HEK293T (cell line): ENCODE measurements at regions not wholly inside any gene's neighbourhood (a gene's known extent, or its start where the extent isn't known, plus 50 kb on each side); places are given as distances from the start of the nearest gene placed in this dataset.

ENCODE experiments used
- CTCF ChIA-PET: fragments of 350-600 bp; formaldehyde crosslinking; extraction: SDS; loops from one replicate; lab custom pipeline; 2021; ENCODE audit warnings: antibody characterized with exemption, inconsistent platforms; lab: Yijun Ruan, JAX
- POLR2A ChIA-PET: fragments of 350-600 bp; formaldehyde crosslinking; extraction: SDS; loops from one replicate; lab custom pipeline; 2020; ENCODE audit warnings: antibody characterized with exemption, inconsistent platforms; lab: Yijun Ruan, JAX
- DNase-seq: peaks from one replicate; pipeline ENCODE4 v3.0.0; 2012; ENCODE audit warnings: mixed read lengths; ENCODE audit errors: extremely low spot score
- ARNT ChIP-seq: fragments of 450-650 bp; IDR thresholded peaks from 2 replicates; pipeline ENCODE4 v1.6.1; 2017; ENCODE audit warnings: mild to moderate bottlenecking
- BHLHE40 ChIP-seq: fragments of 450-650 bp; IDR thresholded peaks from 2 replicates; pipeline ENCODE4 v1.6.1; 2016; ENCODE audit warnings: mild to moderate bottlenecking, moderate library complexity, borderline replicate concordance
- CTBP1 ChIP-seq: fragments of 450-650 bp; IDR thresholded peaks from 2 replicates; pipeline ENCODE4 v1.6.1; 2016; ENCODE audit warnings: borderline replicate concordance
- ELF4 ChIP-seq: fragments of 450-650 bp; IDR thresholded peaks from 2 replicates; pipeline ENCODE4 v1.6.1; 2017; ENCODE audit warnings: antibody characterized with exemption
- FOXA1 ChIP-seq: fragments of 450-650 bp; IDR thresholded peaks from 2 replicates; pipeline ENCODE4 v1.6.1; 2016; ENCODE audit warnings: mild to moderate bottlenecking
- FOXK2 ChIP-seq: fragments of 450-650 bp; IDR thresholded peaks from 2 replicates; pipeline ENCODE4 v1.6.1; 2016; ENCODE audit warnings: mild to moderate bottlenecking
- FOXM1 ChIP-seq: fragments of 450-650 bp; IDR thresholded peaks from 2 replicates; pipeline ENCODE4 v1.6.1; 2017; ENCODE audit warnings: mild to moderate bottlenecking, borderline replicate concordance
- HDGF ChIP-seq: fragments of 450-650 bp; IDR thresholded peaks from 2 replicates; pipeline ENCODE4 v1.6.1; 2017; ENCODE audit warnings: antibody characterized with exemption, borderline replicate concordance
- L3MBTL2 ChIP-seq: fragments of 450-650 bp; conservative IDR thresholded peaks from 2 replicates; pipeline ENCODE4 v1.6.1; 2016; ENCODE audit warnings: mild to moderate bottlenecking
- LEF1 ChIP-seq: fragments of 450-650 bp; IDR thresholded peaks from 2 replicates; pipeline ENCODE4 v1.6.1; 2017; ENCODE audit warnings: mild to moderate bottlenecking, borderline replicate concordance
- NFRKB ChIP-seq: fragments of 450-650 bp; IDR thresholded peaks from 2 replicates; pipeline ENCODE4 v1.6.1; 2016; ENCODE audit warnings: mild to moderate bottlenecking, moderate library complexity
- SP1 ChIP-seq: fragments of 450-650 bp; IDR thresholded peaks from 2 replicates; pipeline ENCODE4 v1.6.1; 2017
- SUZ12 ChIP-seq: fragments of 450-650 bp; IDR thresholded peaks from 2 replicates; pipeline ENCODE4 v1.6.1; 2016; ENCODE audit warnings: mild to moderate bottlenecking
- TARDBP ChIP-seq: fragments of 450-650 bp; IDR thresholded peaks from 2 replicates; pipeline ENCODE4 v1.6.1; 2016
- ZNF384 ChIP-seq: fragments of 450-650 bp; IDR thresholded peaks from 2 replicates; pipeline ENCODE4 v1.6.1; 2016
- TF ChIP-seq, protein P1 (sequence below): fragments of 450-650 bp; IDR thresholded peaks from 2 replicates; pipeline ENCODE4 v1.6.1; 2016

DNA sequence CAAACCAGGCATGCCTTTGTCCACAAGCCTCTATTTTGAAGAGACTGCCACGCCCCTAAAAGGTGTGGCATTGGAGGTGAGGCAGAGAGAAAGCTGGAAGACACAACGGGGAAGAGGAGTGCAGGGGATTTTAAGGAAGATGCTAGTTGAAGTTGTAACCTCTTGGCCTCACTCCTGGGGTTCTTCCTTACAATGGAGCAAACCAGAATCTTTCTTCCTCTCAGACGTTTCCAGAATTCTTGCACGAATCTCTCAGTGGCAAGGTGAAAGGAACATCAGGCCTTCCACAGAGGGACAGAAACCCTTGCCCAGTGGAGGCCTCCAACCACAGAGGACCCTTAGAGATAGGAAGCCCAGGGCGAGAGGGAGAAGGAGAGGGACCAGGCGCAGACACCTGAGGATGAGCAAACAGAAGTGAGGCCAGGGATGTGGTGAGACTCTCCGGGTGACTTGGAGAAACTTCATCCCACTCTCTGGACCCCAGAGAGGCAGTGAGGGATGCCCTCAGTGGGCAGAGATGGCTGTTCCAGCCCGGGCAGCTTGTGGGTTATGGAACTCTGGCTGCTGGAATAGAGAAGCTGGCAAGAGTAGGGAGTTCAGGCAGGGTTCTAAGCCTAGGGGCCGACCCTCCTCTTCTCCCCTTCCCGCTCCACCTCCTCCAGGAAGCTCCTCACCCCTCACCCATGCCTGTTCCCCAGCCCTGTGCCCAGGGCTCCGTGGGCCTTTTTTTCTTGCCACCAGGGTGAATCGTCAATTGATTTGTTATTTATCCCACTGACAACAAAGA lies 136.8 kb upstream of the RUNX3 start:
- ChIA-PET POLR2A (interaction anchor here (0.8 kb wide), 1 partner anchor 63 kb away, joined by 3 read pairs; no protein-coding TSS in a partner anchor), CTCF (interaction anchor here (0.6 kb wide), 1 partner anchor 878 kb away, joined by 3 read pairs; no protein-coding TSS in a partner anchor)
- no peak for TF ChIP-seq SUZ12
- no peak for TF ChIP-seq TARDBP
- DNase-seq = no peak

DNA sequence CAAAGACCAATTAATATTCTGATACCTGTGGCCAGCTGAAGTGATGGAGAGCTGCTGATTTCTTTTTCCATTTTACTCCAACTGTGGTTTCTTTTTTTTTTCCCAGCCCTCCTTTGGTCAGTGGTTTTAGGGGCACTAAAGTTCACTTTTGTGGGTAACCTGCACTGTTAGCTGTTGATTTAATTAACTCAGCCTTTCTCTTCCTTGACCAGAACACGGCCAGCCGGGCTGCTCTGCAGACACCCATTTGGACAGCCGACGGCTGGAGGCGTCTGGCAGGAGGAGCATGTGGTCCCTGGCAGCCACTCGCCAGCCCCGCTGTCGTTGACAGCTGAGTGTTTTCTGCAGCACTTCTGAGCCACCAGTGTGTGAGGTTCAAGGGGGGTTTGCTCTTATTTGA lies 136.2 kb upstream of the RUNX3 start:
- TF ChIP-seq ARNT = no peak
- TF ChIP-seq L3MBTL2 = no peak
- TF ChIP-seq ELF4 = no peak
- no peak for TF ChIP-seq TARDBP
- TF ChIP-seq FOXK2 = no peak
- no peak for TF ChIP-seq HDGF
- TF ChIP-seq FOXA1 = no peak
- TF ChIP-seq ZNF384 = no peak
- CTCF ChIA-PET = no interaction called here
- POLR2A ChIA-PET = no interaction called here
- DNase-seq = no peak

DNA sequence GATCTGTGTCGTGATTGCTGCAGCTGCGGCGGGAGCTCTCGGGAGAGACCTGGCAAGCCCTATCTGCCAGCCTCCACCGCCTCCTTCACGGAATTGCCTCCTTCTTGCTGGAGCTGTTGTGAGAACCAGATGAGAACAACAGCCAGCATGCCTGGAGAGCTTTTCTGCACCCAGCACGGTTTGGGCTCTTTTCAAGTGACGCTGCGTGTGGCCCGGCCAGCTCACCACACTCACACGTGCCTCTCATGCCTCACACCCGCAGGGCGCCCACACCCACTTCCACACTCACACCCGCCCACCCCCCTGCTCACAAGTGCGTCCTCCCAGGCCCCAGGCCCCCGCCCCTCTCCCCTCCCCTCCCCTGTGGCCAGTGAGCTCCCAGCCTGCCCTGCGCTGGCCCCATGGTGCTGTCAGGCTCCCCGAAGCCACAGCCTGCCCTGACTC lies 135.7 kb upstream of the RUNX3 start:
- ChIA-PET CTCF (no interaction called here), POLR2A (no interaction called here)
- no peak for DNase-seq
- TF ChIP-seq CTBP1 = no peak
- no peak for TF ChIP-seq SUZ12
- TF ChIP-seq BHLHE40 = no peak
- no peak for TF ChIP-seq LEF1
- no peak for TF ChIP-seq FOXA1

DNA sequence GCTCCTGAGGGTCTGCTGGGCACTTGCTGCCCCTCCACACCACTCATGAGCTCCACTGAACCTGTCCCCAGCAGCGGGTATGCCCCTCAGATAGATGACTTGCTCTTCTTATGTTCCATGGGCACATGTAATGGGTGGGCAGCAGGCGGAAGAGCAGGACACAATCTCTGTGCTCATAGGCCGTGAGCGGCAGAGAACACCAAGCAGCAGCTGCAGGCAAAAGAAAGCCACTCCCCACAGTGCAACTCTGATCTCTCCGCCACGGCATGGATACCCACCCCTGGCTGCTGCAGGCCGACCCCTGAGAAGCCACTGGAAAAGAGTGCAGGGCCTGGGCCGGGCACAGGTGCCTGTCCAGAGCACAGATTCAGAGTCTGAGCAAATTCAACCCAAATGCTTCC lies 135.2 kb upstream of the RUNX3 start:
- DNase-seq = no peak
- TF ChIP-seq NFRKB = no peak
- no peak for TF ChIP-seq SUZ12
- no peak for TF ChIP-seq HDGF
- TF ChIP-seq ZNF384 = no peak
- no peak for TF ChIP-seq BHLHE40
- TF ChIP-seq TARDBP = no peak
- TF ChIP-seq FOXM1 = no peak
- TF ChIP-seq, protein P1, sequence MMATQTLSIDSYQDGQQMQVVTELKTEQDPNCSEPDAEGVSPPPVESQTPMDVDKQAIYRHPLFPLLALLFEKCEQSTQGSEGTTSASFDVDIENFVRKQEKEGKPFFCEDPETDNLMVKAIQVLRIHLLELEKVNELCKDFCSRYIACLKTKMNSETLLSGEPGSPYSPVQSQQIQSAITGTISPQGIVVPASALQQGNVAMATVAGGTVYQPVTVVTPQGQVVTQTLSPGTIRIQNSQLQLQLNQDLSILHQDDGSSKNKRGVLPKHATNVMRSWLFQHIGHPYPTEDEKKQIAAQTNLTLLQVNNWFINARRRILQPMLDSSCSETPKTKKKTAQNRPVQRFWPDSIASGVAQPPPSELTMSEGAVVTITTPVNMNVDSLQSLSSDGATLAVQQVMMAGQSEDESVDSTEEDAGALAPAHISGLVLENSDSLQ = no peak
- TF ChIP-seq SP1 = no peak
- no peak for TF ChIP-seq FOXA1
- TF ChIP-seq CTBP1 = no peak
- TF ChIP-seq L3MBTL2 = no peak
- no peak for TF ChIP-seq ELF4
- TF ChIP-seq LEF1 = no peak
- no peak for TF ChIP-seq FOXK2
- no peak for TF ChIP-seq ARNT
- POLR2A ChIA-PET = no interaction called here
- CTCF ChIA-PET = interaction anchor here (0.7 kb wide), 1 partner anchor 17 kb away, joined by 3 read pairs; no protein-coding TSS in a partner anchor

DNA sequence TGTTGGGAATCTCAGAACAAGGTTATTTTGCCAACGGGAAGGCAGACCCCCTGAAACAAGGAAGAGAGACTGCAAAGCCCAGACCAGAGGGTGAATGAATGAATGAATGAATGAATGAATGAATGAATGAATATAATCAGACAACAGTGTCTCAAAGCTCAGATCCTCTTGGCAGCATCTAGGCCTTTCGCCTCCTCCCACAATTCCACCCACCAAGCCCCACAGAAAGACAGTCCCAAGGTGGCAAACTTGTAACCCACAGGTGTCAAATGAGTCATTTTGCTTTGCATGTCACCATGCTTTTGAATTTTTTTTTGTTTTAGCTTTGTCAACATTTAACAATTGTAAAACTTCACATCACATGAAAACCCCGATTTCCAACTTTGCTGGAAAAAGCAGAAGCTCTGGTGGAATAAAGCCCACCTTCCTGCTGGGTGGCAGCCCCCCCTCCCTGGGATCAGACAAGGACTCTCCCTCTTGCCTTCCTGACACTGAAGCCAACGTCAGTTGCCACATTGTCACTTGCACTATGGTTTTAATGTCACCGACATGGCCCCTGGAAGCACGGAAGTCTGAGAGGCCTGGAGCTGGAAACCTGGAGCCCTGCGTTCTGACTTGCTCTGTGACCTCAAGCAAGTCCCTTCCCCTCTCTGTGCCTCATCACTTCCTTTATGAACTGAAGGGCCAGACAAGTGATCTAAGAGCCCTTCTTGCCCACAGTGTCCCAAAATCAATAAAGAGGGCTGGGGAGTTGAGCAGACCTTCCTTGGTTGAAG lies 134.6 kb upstream of the RUNX3 start:
- DNase-seq = no peak
- no peak for TF ChIP-seq HDGF
- ChIA-PET POLR2A (no interaction called here), CTCF (interaction anchor here (0.7 kb wide), 1 partner anchor 17 kb away, joined by 3 read pairs; no protein-coding TSS in a partner anchor)

DNA sequence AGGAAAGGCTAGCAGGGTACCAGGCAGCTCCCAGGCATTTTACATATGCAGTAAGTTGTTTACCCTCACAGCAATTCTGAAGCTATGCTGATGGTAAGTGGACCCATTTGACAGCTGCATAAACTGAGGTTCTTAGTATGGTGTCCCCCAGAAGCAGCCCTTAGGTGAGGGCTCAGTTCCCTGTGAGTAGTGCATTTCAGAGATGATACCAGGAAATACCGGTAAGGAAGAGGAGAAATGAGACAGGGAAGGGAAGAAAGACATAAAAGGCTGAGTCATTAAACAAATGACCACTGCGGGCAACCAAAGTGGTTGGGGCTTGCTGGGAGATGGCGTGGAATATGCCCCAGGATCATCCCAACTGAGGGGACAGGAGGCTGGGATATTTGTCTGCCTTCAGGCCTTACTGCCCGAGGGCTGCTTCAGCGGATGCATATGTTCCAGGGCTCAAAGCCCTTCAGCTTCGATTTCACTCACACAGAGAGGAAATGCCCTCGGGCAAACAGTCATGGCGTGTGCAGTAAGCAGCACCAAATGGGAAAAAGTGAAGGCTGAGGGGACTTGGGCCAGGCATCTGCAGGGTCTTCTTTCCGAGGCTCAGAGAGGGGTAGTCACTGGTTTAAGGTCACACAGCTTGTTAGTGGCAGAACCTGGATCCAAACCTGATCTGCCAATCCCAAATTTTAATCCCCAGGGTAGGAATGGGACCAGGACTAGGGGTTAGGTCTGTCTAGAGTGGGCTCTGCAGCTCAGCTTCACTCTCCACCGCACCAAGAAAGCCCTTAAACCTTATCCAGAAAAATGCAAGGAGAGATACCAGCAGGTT lies 133.7 kb upstream of the RUNX3 start:
- DNase-seq = no peak
- ChIA-PET CTCF (no interaction called here), POLR2A (no interaction called here)
- TF ChIP-seq, protein P1 = no peak
- TF ChIP-seq FOXA1 = no peak
- TF ChIP-seq CTBP1 = no peak
- TF ChIP-seq BHLHE40 = no peak
- TF ChIP-seq HDGF = no peak
- no peak for TF ChIP-seq FOXM1
- no peak for TF ChIP-seq SUZ12
- no peak for TF ChIP-seq TARDBP
- no peak for TF ChIP-seq FOXK2
- no peak for TF ChIP-seq ZNF384
- TF ChIP-seq NFRKB = no peak
- TF ChIP-seq SP1 = no peak
- no peak for TF ChIP-seq L3MBTL2
- TF ChIP-seq ARNT = no peak
- no peak for TF ChIP-seq LEF1
